ENCODE measurements at regions not wholly inside any gene's neighbourhood (a gene's known extent, or its start where the extent isn't known, plus 50 kb on each side); places are given as distances from the start of the nearest gene placed in this dataset.

GRCh38 chr4:170729236-170729635 is 639.5 kb upstream of the AADAT start:
- H2AFZ ChIP-seq (ENCODE audit: low read depth, low read length) = no peak overlapping the region

GRCh38 chr4:170724191-170724590 is 634.4 kb upstream of the AADAT start:
- Histone ChIP-seq H3K36me3 (ENCODE audit: insufficient read depth, low read length) (no peaks in the 10 kb centered on the region), H4K20me1 (ENCODE audit: insufficient read depth) (no peaks in the 10 kb centered on the region), H3K9me3 (ENCODE audit: low read length) (no peaks in the 10 kb centered on the region)
- TF ChIP-seq EZH2 (IDR thresholded peaks at IDR 0.05; ENCODE audit: borderline replicate concordance, insufficient read depth, low read length, poor library complexity, severe bottlenecking) (no peak), SMC3 (conservative IDR thresholded peaks at IDR 0.05; ENCODE audit: poor library complexity) (no peak), CTCF (IDR thresholded peaks at IDR 0.05; ENCODE audit: poor library complexity, severe bottlenecking) (no peak), REST (IDR thresholded peaks at IDR 0.05; ENCODE audit: borderline replicate concordance) (no peak), RAD21 (conservative IDR thresholded peaks at IDR 0.05) (no peak), POLR2AphosphoS5 (IDR thresholded peaks at IDR 0.05) (no peak), MXI1 (conservative IDR thresholded peaks at IDR 0.05; ENCODE audit: poor library complexity, severe bottlenecking) (no peak)

More at GRCh38 chr4:170729236-170729635, 639.5 kb upstream of the AADAT start:
- Histone ChIP-seq H3K9me2 (ENCODE audit: insufficient read depth, low read length) (no peaks in the 10 kb centered on the region), H4K20me1 (ENCODE audit: insufficient read depth) (no peaks in the 10 kb centered on the region), H3K27me3 (ENCODE audit: insufficient read depth, low read depth, low read length) (no peaks in the 10 kb centered on the region), H3K27ac (ENCODE audit: low read length) (no peak overlapping the region), H3K9me3 (ENCODE audit: low read length) (no peaks in the 10 kb centered on the region), H3K79me2 (replicated peaks; ENCODE audit: insufficient read depth, low read length) (no peaks in the 10 kb centered on the region), H3K4me3 (ENCODE audit: low read length) (no peak overlapping the region), H3K4me2 (ENCODE audit: low read length) (no peak overlapping the region), H3F3A (ENCODE audit: insufficient read depth, low read length, poor library complexity, severe bottlenecking) (no peaks in the 10 kb centered on the region), H3K9ac (ENCODE audit: low read length) (no peak overlapping the region), H3K36me3 (ENCODE audit: insufficient read depth, low read length) (no peaks in the 10 kb centered on the region)
- TF ChIP-seq TAF1 (IDR thresholded peaks at IDR 0.05; ENCODE audit: low read depth) (no peak), SMC3 (conservative IDR thresholded peaks at IDR 0.05; ENCODE audit: poor library complexity) (no peak), POLR2AphosphoS5 (IDR thresholded peaks at IDR 0.05) (no peak), EP300 (conservative IDR thresholded peaks at IDR 0.05; ENCODE audit: poor library complexity, severe bottlenecking) (no peak), CTCF (IDR thresholded peaks at IDR 0.05; ENCODE audit: poor library complexity, severe bottlenecking) (no peak), RAD21 (conservative IDR thresholded peaks at IDR 0.05) (no peak), REST (IDR thresholded peaks at IDR 0.05; ENCODE audit: borderline replicate concordance) (no peak), EZH2 (IDR thresholded peaks at IDR 0.05; ENCODE audit: borderline replicate concordance, insufficient read depth, low read length, poor library complexity, severe bottlenecking) (no peak), MXI1 (conservative IDR thresholded peaks at IDR 0.05; ENCODE audit: poor library complexity, severe bottlenecking) (no peak)

More at GRCh38 chr4:170724191-170724590, 634.4 kb upstream of the AADAT start:
- peak overlapping the region; percentile 22 for H3K27ac ChIP-seq (ENCODE audit: low read length)
- H3K79me2 ChIP-seq (replicated peaks; ENCODE audit: insufficient read depth, low read length) = no peaks in the 10 kb centered on the region
- no peak overlapping the region for H3K4me3 ChIP-seq (ENCODE audit: low read length)
- no peak overlapping the region for H3K4me2 ChIP-seq (ENCODE audit: low read length)
- no peak overlapping the region for H2AFZ ChIP-seq (ENCODE audit: low read depth, low read length)
- no peaks in the 10 kb centered on the region for H3K27me3 ChIP-seq (ENCODE audit: insufficient read depth, low read depth, low read length)
- H3K9ac ChIP-seq (ENCODE audit: low read length) = no peak overlapping the region
- H3K9me2 ChIP-seq (ENCODE audit: insufficient read depth, low read length) = no peaks in the 10 kb centered on the region
- H3F3A ChIP-seq (ENCODE audit: insufficient read depth, low read length, poor library complexity, severe bottlenecking) = no peaks in the 10 kb centered on the region
